HG03066 (cell line): ENCODE measurements at regions not wholly inside any gene's neighbourhood (a gene's known extent, or its start where the extent isn't known, plus 50 kb on each side); places are given as distances from the start of the nearest gene placed in this dataset.

Experiments
- ATAC-seq: cut with Tn5 transposase; IDR thresholded peaks from one replicate; pipeline ENCODE4 v1.9.1; 2021; ENCODE audit warnings: low read depth; ENCODE audit not compliant: unreplicated experiment

DNA sequence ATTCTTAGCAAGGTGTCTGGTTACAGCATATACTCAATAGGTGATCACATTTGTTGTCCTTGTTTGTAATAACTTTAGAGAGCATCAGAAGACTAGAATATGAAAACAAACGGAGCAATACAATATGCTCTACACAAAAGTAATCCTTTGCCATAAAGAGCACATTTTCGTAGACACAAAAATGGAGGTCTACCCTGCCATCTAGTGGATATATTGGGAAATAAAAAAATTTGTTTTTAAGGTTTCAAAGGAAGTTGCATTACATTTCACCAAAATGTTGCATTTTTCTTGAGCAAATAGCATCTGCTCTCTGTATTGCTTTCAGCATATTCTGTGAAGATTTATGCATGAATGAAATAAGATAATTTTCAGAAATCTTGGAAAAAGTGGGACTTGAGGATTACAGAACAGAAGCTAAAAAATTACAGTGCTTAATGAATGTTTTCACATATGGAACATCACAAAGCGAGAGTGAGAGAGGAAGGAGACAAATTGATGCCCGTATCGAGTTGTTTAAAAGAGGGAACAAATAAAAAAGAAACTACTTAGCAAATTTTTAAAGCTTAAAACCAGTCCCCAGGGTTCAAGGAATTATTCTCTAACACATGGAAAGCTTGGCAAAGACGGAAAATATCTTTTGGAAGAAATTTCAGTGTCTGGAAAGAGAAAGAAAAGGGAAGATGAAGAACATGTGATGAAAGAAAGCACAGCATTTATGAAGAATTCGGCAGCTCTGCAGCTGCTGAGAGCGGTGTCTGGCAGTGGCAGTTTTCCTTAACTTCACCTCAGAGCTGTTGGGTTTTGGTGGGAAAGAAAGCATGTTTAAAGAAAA is 390.1 kb downstream of the ANKRD50 start:
- no peak for ATAC-seq

DNA sequence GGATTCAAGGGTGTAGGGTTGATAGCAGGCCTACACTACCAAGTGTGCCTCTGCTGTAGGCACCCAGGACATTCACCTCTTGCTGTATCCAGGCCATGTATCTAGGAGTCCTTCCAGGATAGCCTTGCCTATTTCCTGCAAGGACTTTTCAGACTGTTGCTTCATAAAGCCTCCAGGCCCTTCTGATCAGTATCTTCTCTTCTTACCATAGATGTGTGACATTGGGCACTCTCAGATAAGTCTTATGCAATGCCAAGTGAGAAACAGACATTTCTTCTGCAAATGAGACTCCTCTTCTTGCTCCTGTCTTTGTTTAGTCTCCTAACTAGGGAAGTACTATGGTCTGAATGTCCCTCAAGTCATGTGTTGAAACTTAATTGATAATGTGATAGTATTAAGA is 386.8 kb downstream of the ANKRD50 start:
- no peak for ATAC-seq

- no peak for ATAC-seq
Measured at GRCh38 chr4:124329134-124329533, 383.4 kb downstream of the ANKRD50 start.

DNA sequence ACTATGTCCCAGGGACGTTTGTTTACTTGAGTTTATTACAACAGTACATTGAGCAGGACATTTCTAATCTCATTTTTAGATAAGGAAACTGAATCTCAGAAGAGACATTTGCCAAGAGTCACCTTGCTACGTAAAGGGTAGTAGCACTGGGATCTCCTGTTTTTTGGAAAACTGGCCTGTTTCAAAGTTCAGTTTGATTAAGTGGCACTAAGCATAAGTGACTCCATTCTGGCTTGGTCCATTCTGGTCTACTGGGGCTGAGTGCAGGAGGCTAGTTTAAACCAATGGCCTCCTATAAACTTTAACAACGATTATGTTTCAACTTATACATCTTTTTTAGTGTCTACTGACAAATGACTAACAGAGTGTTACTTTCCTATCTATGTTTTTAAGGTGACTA is 382.5 kb downstream of the ANKRD50 start:
- no peak for ATAC-seq

DNA sequence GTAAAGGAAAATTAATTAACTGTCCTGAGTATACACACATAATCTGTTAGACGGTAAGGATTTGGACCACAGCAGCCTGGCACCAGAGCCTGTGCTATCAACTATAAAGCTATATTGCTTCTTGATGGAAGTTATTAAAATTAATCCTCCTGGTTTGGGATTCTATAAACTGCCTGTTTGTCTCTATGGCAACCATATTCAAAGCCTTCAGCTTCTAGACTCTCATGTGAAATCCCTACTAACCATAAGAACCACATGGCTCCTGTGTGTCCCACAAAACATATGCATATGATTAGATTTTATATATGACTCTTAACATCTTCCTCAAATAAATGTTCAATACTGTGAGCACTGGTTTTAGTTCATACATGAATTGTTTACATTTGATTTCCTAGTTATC is 380.8 kb downstream of the ANKRD50 start:
- no peak for ATAC-seq

DNA sequence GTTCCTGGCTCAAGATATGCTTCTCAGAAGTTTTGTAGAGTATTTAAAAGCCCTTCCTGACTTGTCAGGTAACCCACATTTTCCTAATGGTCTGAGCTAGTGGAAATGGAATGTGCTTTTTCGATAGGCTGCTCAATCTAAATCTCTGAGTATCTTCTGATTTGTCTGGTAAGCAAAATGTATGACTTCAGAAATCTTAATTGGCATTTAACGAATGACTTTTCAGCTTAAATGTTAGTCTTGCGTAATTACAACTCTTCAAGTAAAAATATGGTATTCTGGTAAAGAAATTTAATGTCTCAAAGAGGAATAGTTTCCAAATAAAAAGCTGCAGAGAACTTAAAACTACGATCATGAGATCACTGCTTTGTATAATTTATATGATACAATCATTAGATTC is 379.1 kb downstream of the ANKRD50 start:
- no peak for ATAC-seq

- no peak for ATAC-seq
Measured at GRCh38 chr4:124334119-124334518, 378.4 kb downstream of the ANKRD50 start.

- ATAC-seq, result no peak
Measured at GRCh38 chr4:124337874-124338273, 374.7 kb downstream of the ANKRD50 start.

GRCh38 chr4:124343661-124344171 is 368.8 kb downstream of the ANKRD50 start:
- no peak for ATAC-seq

- ATAC-seq, result no peak
Measured at GRCh38 chr4:124372916-124373315, 339.6 kb downstream of the ANKRD50 start.

DNA sequence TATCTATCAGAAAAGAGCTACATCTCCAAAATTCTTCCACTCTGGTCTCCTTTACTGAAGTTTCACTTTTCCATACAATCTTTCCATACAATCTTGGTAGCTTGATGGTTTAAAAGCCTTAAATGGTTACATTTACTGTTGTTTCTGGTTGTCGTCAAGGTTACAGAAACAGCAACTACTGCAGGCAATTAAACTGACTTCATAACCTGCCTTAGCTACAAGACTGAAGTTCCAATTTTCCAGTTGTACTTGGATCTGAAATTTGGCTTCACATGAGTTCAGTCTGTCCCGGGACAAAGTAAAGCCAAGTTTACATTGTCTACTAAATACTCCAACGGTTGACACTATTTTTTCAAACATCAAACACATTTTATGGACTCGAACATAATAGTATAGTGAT is 326.4 kb downstream of the ANKRD50 start:
- ATAC-seq, result no peak

- ATAC-seq, result no peak
Measured at GRCh38 chr4:124386648-124387047, 325.9 kb downstream of the ANKRD50 start.

DNA sequence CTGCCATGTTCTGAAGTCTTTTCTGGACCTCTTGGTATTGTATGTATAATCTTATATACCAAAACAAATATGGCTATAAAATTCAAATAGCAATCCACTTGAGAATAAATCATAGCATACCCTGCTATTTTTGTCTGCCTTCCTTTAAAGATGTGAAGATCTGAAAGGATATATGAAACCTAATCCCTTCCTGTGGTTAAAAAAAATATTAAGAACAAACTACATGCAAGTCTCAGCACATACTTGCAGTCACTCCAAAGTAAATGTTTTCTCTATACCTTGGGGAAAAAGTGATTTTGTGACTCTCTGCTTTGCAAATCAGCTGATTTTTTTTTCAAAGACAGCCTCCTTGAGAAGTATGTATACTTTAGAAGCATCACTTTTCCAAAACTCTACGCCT is 322.9 kb downstream of the ANKRD50 start:
- no peak for ATAC-seq

GRCh38 chr4:124390861-124391260 is 321.7 kb downstream of the ANKRD50 start:
- ATAC-seq, result no peak

DNA sequence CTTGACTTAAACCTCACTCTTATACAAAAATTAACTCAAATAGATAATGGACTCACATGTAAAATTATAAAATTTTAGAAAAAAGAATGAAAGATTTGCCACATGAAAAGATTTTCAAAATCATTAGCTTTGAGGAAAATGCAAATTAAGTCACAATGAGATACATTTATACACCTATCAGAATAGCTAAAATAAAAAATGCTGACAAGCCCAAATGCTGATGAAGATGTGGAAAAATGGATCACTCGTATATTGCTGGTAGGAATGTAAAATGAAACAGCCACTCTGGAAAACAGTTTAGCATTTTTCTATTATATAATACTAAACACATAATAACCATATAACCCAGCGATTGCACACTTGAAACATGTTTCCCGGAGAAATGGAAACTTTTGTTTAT is 316.2 kb downstream of the ANKRD50 start:
- ATAC-seq, result no peak

DNA sequence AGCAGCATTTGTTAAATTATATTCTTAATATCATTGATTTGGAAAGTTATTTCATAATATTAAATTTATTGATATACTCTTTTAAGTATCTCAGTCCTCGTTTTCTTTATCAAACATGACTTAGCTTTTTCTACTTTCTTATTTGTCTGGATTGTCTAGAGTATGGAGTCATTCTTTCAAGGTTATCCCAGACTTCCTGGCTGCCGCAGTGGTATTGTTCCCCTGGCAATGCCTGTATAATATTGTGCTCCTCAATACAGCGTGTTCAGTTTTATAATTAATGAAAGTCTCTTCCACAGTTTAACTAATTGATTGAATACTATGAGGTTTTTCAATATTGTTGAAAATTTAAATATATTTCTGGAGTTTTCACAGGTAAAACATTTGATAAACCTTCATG is 310.9 kb downstream of the ANKRD50 start:
- ATAC-seq, result no peak

DNA sequence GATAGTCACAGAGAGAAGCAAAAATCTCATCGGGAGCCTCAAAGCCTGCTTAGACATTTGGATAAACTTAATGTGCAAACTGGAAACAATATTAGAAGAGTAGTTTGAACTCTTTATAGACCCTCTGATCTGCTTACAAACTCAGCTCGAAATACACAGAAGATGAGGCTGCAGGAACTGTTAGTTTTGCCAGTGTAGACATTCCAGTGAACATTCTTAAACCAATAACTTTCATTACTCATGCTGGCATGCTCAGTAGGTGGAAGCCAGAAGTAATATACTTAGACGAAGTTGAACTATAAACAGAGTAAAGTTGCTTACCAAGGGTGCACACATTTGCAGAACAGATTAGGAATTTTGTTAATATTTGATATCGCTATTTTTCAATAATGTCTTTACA is 303.5 kb downstream of the ANKRD50 start:
- ATAC-seq, result no peak

DNA sequence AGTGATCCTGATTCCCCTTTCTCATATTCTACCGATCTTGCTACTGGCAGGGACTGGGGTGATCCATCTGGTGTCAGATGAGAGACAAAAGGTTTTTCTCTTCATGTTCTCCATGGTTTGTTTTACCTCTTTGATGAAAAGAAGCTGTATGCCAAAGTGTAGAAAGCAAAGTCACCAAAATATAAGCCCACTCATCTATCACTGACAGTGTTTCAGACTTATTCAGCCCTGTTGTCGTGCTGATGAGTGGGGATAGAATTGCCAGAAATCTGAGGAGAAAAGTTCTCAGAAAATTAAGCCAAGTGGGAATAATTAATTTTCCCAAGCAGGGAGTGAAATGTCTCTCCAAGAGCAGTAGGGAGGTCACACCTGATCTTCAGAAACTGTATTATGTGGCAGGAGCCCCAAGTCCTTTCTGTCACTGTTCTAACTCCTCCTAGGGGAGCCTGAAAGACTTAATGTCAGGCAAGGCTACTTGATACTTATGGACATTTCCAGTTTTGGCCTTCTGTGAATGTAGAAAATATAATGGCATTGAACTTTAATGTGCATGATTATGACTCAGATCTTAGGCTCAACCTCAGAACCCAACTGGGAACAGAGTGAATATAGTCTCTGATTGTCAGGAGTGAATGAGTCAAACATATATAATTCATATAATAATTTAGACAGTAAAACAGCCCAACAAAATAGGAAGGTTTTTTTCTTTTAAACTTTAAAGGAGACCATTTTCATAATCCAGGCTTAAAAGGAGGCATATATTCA is 298.1 kb downstream of the ANKRD50 start:
- ATAC-seq, result no peak

DNA sequence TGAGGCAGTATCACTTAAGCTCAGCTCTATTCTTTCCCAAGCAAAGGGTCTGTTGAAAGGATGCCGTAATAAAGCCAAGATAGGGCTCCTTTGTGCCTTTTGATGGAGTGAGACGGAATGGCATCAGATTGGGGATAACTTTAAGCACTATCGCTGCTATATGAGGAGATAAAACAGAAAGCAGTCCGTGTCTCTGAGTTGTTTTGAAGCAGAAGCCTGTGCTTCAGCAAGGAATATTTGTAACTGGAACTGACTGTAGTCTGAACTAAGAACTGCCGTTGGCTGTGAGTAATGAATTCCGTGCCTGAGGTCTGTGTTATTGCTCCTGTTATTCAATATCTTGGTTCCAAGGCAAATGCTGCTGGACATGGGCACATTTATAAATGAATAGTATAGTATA is 297.4 kb downstream of the ANKRD50 start:
- ATAC-seq, result no peak

DNA sequence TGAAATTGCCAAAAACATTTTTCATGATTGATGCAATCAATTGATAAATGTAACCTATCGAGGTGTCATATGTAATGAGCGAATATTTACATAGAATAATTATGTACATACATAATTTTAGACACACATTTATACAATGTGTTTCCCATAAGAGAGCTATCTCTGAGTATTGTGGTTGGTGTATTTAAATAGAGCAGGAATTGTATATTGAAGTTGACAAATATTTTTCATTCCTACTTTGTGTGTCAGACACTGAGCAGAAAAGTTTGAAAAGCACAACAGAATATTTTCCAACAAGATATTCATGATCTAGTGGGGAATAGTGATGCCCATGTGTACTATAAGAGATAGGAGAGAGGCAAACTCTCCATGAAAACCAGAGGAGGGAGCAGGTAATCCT is 295.2 kb downstream of the ANKRD50 start:
- no peak for ATAC-seq

GRCh38 chr4:124420166-124420695 is 292.3 kb downstream of the ANKRD50 start:
- no peak for ATAC-seq

DNA sequence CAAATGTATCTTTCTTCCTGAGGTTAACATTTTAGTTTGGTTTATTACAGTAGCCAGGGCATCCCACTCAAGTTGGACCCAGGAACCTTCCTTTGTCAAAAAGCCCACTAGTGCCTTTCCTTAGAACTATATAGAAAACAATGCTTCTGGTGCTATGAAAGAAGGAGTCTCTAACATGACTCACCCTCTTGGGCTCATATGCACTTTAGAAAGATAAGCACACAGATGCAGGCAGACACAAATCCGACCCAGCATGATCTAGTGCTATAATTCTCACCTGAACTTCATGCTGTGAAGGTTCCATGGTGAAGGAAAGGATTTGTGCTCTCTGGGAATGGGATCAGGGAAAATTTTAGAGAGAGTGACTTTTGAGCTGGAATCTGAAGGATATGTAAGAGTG is 289.4 kb downstream of the ANKRD50 start:
- ATAC-seq, result no peak
